Colonic mucosa (tissue), 4 donors: ENCODE measurements at regions not wholly inside any gene's neighbourhood (a gene's known extent, or its start where the extent isn't known, plus 50 kb on each side); places are given as distances from the start of the nearest gene placed in this dataset.
A peak's percentile ranks its signal among the peaks of the same experiment; 100 is the strongest.

Experiments used
- DNase-seq: peaks from one replicate; pipeline ENCODE4 v3.0.0-alpha.2; 2020
- H3K27ac ChIP-seq: fragments of 200-600 bp; one replicate; pipeline ENCODE4 v1.8.0; 2021
- H3K27me3 ChIP-seq: fragments of 200-600 bp; one replicate; pipeline ENCODE4 v1.8.0; 2021
- H3K36me3 ChIP-seq: fragments of 200-600 bp; one replicate; pipeline ENCODE4 v1.8.0; 2021
- H3K4me1 ChIP-seq: fragments of 200-600 bp; one replicate; pipeline ENCODE4 v1.8.0; 2021; ENCODE audit warnings: mild to moderate bottlenecking
- H3K4me3 ChIP-seq: fragments of 200-600 bp; one replicate; pipeline ENCODE4 v1.8.0; 2021
- H3K9ac ChIP-seq, 2 donors: one replicate each; pipeline ENCODE4 v1.7.0; 2013; ENCODE audit warnings: control low read depth in 2 of 2, low read depth in 2 of 2, low read length in 2 of 2
- H3K9me3 ChIP-seq: fragments of 200-600 bp; one replicate; pipeline ENCODE4 v1.8.0; 2021
- intact Hi-C: fragments of 100-400 bp; cut with DNase I; formaldehyde crosslinking; loops from one replicate; pipeline ENCODE4 v1.14.1; 2022
- TF ChIP-seq, protein P1 (sequence below): fragments of 200-600 bp; IDR thresholded peaks from one replicate; pipeline ENCODE4 v1.8.0; 2022; ENCODE audit warnings: antibody characterized with exemption, mild to moderate bottlenecking
- donor health status: healthy.
- donor health status: DM: no; HTN: no; CAD: no.
- donor health status: DM: no; HTN: no; CAD: no.

DNA sequence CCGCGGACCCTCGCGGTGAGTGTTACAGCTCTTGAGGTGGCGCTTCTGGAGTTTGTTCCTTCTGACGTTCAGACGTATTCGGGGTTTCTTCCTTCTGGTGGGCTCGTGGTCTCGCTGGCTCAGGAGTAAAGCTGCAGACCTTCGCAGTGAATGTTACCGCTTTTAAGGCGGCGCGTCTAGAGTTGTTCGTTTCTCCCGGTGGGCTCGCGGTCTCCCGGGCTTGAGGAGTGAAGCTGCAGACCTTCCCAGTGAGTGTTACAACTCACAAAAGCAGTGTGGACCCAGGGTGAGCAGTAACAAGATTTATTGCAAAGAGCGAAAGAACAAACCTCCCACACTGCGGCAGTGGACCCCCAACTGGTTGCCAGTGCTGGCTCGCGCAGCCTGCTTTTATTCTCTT is 177.1 kb downstream of the UACA start:
- intact Hi-C loops = no loop called here
- no peaks in the 10 kb centered on the region for H3K4me1 ChIP-seq
- no peak for DNase-seq
- no peak overlapping the region for H3K9ac ChIP-seq
- no peaks in the 10 kb centered on the region for H3K9me3 ChIP-seq
- peaks cover 5% of the 10 kb centered on the region for H3K27me3 ChIP-seq
- TF ChIP-seq, protein P1, sequence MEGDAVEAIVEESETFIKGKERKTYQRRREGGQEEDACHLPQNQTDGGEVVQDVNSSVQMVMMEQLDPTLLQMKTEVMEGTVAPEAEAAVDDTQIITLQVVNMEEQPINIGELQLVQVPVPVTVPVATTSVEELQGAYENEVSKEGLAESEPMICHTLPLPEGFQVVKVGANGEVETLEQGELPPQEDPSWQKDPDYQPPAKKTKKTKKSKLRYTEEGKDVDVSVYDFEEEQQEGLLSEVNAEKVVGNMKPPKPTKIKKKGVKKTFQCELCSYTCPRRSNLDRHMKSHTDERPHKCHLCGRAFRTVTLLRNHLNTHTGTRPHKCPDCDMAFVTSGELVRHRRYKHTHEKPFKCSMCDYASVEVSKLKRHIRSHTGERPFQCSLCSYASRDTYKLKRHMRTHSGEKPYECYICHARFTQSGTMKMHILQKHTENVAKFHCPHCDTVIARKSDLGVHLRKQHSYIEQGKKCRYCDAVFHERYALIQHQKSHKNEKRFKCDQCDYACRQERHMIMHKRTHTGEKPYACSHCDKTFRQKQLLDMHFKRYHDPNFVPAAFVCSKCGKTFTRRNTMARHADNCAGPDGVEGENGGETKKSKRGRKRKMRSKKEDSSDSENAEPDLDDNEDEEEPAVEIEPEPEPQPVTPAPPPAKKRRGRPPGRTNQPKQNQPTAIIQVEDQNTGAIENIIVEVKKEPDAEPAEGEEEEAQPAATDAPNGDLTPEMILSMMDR = no peak
- H3K36me3 ChIP-seq = no peaks in the 10 kb centered on the region
- H3K27ac ChIP-seq = no peak overlapping the region
- H3K4me3 ChIP-seq = no peak overlapping the region

DNA sequence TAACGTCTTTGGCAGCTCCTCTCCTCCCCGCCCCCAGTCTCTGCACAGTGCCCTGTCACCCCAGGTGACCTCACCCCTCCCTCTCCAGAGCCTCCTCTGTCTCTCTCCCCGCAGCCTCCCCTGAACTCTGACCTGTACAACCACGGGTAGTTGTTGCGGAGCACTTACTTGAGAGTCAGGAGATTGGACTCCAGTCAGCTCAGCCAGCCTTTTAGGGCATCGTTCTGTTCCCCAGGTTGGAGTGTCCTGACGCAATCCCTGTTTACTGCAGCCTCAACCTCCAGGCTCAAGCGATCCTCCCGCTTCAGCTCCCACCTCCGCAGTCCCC is 177.7 kb downstream of the UACA start:
- H3K9me3 ChIP-seq = no peaks in the 10 kb centered on the region
- no peak overlapping the region for H3K4me3 ChIP-seq
- no peaks in the 10 kb centered on the region for H3K36me3 ChIP-seq
- no peak overlapping the region for H3K27ac ChIP-seq
- H3K9ac ChIP-seq = no peak overlapping the region
- no peak for DNase-seq
- TF ChIP-seq, protein P1 = no peak
- H3K27me3 ChIP-seq = peaks cover 5% of the 10 kb centered on the region
- no peaks in the 10 kb centered on the region for H3K4me1 ChIP-seq
- intact Hi-C loops = no loop called here

DNA sequence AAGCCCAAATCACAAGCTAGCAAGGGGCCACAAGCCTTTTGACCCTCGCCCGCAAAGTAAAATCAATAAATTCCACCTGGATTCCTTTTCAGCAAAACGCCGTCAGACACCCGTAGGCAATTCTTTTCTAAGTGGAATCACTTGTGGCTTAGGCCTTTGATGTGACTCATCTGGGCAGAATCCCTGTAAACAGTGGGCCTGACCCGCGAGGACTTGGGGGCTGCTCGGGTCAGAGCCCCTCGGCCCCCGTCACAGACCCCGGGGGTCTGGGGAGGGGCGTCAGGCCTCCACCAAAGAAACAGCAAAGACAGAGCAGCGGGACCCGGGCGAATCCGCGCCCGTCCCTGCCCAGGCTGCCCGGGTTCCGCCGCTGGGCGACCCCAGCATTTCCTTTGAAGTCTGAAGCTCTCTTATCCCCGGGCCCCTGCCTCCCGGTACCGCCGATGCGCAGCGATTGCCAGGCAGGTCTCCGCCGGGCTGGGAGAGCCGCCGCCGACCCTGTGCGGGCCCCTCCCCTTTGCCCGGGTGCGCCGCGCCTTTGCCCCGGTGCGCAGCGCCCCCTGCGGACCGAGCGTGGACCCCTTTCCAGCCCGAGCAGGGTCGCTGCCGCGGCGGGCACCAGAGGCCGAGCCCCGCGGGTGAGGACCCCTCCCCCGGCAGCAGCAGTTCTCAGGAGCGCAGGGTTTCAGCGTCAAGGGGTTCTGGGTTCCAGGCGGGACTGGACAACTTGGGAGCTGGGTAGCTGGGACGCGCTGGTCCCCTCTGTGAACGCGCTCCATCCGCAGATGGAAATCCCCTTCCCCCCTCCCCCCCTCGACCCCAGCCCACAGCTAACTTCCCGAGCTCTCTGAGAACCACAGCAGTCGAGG is 178.3 kb downstream of the UACA start:
- intact Hi-C loops = no loop called here
- Histone ChIP-seq H3K4me3 (no peak overlapping the region), H3K27ac (no peak overlapping the region), H3K9ac (no peak overlapping the region), H3K4me1 (no peaks in the 10 kb centered on the region), H3K9me3 (no peaks in the 10 kb centered on the region), H3K27me3 (peaks cover 5% of the 10 kb centered on the region), H3K36me3 (no peaks in the 10 kb centered on the region)
- DNase-seq = no peak
- TF ChIP-seq, protein P1 = peak; percentile 26

DNA sequence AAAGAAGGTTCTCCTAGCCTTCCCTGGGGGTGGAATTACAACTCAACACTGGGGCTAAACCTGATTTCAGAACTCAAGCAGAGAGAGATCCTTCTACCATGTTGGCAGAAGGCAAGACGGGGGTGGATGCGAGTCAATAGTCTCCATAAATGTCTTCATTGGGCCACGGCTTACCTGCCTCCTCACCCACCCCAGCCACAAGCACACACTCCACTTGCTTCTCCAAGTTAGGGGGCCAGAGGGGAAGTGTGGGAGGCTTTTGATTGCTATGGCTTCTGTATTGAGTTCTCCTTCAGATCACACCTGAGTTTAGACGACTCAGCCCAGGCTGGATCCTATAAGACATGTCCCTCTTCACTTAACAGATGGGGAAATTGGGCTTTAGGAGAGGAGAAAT is 178.9 kb downstream of the UACA start:
- DNase-seq = no peak
- no peak overlapping the region for H3K27ac ChIP-seq
- intact Hi-C loops = no loop called here
- H3K36me3 ChIP-seq = no peaks in the 10 kb centered on the region
- H3K9me3 ChIP-seq = no peaks in the 10 kb centered on the region
- no peaks in the 10 kb centered on the region for H3K4me1 ChIP-seq
- H3K4me3 ChIP-seq = no peak overlapping the region
- H3K27me3 ChIP-seq = peaks cover 5% of the 10 kb centered on the region
- H3K9ac ChIP-seq = no peak overlapping the region
- TF ChIP-seq, protein P1 = no peak

DNA sequence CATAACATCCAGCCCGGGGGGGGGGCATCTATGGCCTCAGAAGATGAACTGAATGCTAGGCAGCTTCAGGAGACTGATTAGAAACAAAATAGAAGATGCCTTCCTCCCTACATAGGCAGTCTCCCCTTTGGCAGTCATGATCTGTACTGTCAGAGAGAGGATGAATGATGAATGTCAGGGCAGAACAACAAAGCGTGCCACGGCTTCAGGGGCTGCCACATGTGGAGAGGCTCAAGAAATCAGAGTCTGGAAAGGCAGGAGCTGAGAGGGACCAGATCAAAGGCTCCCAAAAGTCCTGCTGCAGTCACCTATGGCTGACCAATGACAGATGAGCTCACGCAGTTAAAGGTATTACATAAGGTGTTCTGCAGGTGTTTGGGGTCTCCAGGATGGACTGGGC is 180.4 kb downstream of the UACA start:
- DNase-seq = no peak
- no peak overlapping the region for H3K4me3 ChIP-seq
- H3K9ac ChIP-seq = no peak overlapping the region
- H3K27ac ChIP-seq = no peak overlapping the region
- no peaks in the 10 kb centered on the region for H3K4me1 ChIP-seq
- peaks cover 5% of the 10 kb centered on the region for H3K27me3 ChIP-seq
- H3K36me3 ChIP-seq = no peaks in the 10 kb centered on the region
- TF ChIP-seq, protein P1 = no peak
- no peaks in the 10 kb centered on the region for H3K9me3 ChIP-seq
- intact Hi-C loops = no loop called here
